HG03025 (cell line): ENCODE measurements at regions not wholly inside any gene's neighbourhood (a gene's known extent, or its start where the extent isn't known, plus 50 kb on each side); places are given as distances from the start of the nearest gene placed in this dataset.

Experiments
- ATAC-seq: cut with Tn5 transposase; IDR thresholded peaks from one replicate; pipeline ENCODE4 v1.9.1; 2021; ENCODE audit warnings: mild to moderate bottlenecking, moderate library complexity; ENCODE audit not compliant: unreplicated experiment, low FRiP score

DNA sequence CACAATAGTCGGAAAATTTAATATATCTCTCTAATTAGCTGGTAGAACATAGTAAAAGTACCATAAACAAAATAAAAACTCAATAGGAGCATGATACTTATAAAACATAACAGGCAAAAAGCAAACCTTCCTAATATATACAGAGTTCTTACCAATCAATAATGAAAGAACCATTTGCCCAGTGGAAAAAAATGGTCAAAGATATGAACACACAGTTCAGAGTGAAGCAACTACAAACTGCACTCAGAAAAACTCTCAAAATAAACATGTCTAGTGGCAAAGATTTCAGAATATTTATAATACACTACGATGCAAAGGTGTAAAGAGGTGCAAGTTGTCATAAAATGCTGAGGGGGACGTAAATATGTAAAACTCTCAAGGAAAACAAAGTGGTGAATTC lies 576.2 kb upstream of the CTNND2 start:
- ATAC-seq = no peak

DNA sequence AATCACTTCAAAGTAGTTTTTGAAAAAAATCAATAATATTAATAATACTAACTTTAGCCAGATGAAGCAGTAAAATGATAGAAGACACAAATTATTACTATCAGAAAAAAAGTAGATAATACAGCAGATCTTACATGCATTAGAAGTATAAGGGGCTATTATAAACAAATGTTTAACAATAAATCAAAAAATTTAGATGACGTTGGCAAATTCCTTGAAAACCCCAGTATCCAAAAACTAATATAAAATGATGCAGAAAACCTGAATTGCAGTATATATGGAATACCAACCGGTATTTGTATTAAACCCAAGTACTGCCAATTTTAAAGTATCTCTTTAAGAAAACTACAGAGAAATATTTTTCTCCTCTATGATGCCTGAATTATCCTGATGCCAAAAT lies 573.3 kb upstream of the CTNND2 start:
- no peak for ATAC-seq

DNA sequence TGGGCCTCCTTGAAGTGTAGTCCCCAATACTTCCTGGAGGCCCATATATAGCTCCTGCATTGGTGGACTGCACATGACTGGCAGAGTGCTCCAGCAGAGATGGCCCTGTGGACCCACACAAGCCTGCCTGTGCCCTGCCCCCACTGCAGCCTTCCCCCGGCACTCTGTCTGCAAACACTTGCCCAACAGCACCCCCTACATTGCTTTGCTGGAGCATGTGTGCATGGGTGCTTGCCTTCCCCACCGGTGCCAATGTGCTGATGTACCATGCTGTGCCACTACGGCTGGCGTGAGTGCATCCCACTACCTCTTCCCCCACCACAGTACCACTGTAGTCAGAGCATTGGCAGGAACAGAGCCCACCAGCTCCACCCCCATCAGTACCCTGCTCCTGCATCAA lies 563.6 kb upstream of the CTNND2 start:
- no peak for ATAC-seq

DNA sequence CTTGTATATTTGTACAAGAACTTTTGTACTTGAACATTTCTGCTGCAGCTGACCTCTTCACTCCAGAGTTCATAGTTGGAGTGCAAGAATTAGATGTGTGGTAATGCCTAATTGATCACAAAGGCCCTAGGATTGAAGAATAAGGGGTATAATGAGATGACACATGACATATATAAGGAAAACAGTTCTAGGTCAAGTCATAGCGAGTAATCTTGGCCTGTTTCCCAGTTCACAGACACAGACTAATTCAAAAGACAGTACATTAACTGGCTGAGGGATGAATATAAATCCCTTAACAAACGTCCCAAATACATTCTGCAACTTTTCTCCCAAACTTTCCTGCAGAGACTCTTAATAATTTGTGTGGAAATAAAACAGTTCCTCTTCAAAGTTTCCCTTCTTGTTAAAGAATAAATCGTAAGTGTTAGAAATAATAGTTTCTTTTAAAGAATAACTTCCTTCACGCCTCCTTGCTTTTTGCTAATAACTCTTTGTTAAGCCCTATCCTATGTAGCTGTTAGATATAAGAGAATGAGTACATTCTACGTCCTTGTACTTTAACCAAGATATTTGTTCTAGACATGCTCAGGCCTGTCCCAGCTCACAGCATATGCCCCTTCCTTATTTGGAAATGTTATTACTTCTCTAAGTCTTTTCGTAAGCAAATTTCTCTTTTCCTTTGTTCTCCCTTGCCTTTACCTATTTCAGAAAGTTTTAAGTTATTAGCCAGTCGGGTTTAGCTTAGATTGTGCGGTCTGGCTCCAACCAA lies 556.4 kb upstream of the CTNND2 start:
- no peak for ATAC-seq

DNA sequence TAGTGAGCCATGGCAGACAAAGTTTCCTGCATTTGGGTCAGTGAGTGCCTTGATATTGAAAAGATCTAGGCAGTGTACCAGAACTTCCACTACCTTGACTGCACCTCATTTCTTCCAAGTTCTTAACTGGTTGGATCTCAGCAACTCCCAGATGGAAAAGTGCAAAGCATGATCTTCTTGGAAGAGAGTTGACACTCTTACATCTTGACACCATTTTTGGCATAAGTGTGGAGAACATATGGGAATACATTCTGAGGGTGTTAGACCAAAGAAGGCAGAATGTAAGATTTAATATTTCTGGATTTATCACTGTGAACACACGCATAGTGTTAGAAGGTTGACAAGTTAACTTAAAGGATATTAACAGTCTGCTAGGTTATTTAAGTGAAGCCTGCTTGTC lies 555.1 kb upstream of the CTNND2 start:
- no peak for ATAC-seq

DNA sequence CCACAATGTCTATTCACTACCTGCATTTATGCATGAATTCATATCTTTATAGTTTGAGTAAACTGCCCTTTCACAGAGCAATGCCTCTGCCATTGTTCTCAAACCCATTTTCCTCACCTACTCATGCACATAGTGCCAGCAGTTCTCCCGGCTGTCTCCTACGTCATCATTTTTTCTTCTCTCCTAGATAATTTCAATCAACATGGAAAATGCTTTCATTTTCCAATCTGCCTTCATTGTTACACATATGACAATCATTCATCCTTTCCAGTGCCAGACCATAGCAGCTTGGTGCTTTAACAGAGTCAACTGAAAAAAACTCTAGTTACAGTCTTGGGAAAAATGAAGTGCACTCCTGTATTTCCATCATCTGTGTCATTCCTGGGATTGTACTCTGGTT lies 514.8 kb upstream of the CTNND2 start:
- no peak for ATAC-seq

DNA sequence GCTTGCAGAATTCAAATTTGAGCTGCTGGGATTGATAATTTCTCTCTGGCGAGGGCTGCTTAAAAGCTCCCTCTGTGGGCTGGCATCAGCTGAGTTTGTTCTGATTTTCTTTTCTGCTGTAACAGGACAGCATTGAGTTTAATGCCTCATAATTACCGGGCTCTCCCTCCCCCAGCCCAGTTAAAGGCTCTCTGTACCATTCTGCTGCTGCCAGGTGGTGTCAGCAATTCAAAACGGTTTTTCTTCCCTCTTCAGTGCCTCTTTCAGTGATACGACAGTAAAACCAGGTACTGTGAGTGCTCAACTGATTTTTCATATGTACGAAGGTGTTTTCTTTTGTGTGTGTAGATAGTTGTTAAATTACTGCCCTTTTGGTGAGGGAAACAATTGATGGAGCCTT lies 509.3 kb upstream of the CTNND2 start:
- ATAC-seq = no peak

DNA sequence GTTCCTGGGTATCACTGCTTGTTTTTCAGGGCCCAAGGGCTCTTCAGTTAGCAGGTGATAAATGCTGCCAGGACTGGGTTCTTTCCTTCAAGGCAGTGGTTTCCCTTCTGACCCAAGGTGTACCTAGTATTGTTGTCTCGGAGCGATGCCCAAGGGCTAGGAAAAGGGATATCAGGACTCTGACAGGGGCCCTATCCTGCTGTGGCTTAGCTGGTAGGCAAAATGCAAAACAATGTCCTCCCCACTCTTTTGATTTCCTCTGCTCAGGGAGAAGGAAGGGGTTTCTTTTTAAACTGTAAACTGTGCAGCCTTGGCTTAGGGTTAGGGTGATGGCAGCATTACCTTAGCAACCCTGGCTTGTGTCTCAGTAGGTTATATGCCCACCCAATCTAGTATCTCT lies 508.8 kb upstream of the CTNND2 start:
- ATAC-seq = no peak

DNA sequence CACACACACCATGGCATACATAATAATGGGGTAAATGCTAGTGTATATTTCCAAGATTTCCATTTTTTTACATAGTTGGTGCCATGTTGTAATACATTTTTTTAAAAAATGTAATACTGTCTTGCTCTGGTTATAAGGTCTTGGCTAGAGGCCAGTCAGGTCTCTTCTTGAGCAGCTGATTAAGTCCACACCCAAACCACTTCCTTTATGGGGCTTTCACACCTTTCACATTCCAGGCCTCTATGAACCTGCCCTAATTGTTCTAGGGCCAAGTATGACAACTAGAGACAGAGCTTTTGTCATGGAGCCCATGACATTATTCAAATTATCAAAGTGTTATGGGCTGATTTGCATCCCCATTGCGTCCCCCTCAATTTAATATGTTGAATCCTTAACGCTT lies 495.6 kb upstream of the CTNND2 start:
- no peak for ATAC-seq

DNA sequence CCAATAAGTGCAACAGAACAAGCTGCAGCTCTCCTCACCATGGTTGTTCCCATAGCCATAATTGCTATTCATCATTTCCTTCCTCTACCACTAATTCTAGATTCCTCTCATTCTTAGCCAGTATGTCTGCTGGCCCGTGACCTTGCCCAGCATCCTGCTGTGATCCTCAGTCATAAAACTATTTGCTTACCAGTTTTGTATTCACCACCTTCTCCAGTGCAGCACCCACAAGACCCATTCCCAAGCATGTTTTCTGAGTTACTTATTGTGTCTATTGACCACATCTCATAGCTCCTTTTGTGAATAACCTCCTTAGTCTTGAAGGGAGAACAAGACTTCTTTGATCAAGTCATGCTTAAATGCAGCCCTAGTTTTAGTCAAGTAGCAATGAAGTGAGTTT lies 488.0 kb upstream of the CTNND2 start:
- ATAC-seq = no peak

DNA sequence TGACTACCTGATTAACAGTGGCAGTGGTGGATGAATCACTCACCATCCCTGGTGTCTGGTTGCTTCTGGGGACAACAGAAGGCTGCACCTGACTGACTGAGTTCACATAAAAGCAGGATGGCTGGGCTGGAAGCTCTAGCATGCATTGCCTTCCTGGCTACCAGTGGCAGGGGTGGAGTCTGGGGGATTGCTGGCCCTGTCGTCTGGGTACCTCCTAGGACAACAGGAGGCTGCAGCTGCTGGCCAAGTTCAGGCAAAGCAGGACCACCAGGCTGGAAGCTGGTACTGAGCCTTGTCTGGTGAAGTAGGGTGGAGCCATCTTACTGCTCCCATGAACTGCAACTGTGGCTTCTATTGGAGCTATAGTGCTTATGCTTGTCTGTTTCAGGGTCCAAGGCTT lies 480.8 kb upstream of the CTNND2 start:
- ATAC-seq = no peak

DNA sequence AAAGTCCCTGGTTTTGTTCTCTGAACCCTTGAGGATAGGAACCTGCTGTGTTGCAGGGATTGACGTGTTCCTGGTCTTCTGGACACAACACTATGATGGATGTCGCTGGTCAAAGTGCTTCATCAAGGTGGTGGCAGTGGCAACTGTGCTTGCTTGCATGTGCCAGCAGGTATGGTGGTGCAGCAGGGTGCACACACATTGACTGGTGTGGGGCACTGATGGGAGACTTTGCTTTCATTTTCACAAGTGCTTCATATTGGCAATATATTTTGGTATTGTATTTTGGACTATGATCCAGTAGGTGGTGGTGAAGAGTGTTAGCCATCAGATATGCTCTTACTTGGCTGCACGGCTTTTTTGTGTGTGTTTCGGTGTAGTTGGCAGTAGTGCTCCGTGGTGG lies 479.8 kb upstream of the CTNND2 start:
- no peak for ATAC-seq

DNA sequence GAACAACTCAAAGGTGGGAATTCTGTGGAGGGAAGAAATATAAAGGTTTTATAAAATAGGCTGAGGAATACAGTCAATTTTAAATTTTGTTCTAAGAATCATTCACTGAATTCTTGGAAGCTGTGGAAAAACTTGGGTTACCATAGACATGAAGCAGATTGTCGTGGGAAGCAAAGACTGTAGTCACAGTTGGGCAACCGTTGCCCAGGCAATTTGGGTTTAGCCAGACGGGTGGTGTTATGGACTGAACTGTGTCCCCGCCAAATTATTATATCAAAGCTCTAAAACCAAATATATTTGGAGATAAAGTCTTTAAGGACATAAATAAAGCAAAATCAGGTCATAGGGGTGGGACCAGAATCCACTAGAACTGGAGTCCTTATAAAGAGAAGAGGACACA lies 463.7 kb upstream of the CTNND2 start:
- no peak for ATAC-seq

DNA sequence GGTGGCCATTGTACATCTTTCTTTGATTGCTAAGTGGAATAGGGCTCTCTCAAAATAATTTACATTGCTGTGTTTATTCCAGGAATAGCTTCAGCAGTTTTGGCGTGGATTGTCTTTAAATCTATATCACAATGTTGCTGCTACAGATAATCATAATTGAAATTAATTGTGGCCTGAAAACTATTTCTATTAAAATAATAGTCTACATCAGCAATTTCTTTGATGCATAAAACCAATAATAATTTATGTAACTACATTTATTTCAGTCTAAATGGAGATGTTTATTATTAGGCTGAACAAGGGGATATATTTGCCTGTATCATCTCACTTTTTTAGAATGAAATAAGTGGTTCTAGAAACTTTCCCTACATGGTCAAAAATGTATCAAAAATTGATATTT lies 456.0 kb upstream of the CTNND2 start:
- ATAC-seq = no peak

DNA sequence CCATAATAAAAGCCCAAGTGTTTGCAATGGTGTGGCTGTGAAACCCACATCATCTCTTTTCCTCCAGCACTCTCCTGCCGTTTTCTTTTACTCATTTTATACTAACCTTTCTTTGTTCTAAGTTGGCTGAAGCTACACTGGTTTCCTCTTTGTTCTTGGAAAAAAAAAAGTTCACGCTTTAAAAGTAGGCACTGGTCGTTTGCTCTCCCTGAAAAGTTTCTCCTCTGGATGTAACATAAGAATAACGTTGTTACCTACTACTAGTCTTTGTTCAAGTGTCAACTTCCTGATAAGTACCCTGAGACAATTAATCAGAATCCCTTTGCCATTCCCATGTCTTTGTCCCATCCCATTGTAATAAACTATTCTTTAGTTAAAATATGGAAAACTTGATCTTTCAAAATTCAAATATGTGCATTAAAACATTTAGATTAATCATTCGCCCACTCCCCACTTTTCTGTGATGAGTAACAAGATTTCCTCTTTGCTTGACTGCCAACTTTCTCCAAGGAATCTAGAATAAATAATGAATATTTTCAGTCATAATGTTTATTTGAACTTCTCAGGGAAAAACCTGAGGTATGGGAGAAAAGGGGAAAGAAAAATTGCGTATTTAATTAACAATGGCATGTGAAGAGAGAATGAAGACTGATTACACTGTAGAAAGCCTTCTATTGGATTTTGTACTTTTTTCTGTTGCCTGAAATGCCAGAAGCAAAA lies 454.3 kb upstream of the CTNND2 start:
- ATAC-seq = no peak

DNA sequence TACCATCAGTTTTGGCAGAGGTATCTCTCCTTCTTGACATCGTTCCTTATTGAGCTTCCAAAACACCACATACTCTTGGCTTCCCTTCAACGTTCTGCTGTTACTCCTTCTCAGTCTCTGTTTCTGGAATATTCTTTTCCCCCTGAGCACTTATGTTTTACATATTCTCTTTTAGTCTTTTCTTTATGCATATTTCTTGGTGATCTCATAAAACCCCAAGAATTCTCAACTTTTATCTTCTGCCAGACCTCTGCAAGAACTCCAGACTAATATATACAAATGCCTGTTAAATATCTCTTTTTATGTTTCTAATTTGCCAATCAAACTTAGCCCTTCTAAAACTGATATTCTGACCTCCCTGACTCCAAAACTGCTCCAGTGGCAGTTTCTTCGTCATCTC lies 453.4 kb upstream of the CTNND2 start:
- ATAC-seq = no peak

DNA sequence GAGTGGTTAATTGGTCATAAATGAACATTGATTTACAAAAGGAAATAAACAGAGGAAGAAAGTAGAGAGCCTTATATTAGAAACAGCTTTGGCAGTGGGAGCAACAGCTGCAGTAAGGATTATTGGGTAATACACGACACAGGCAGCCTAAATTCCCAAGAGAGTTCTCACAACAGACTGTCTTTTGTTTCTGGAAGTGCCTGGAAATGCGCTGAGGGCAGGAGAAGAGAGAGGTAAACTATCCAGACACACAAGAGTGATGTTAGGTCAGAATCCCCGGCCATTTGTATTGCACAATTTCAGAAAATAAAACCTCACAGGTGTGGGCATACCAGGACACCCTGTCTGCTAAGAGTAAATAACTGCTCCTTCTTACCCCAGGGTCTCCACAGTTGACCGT lies 450.4 kb upstream of the CTNND2 start:
- no peak for ATAC-seq

DNA sequence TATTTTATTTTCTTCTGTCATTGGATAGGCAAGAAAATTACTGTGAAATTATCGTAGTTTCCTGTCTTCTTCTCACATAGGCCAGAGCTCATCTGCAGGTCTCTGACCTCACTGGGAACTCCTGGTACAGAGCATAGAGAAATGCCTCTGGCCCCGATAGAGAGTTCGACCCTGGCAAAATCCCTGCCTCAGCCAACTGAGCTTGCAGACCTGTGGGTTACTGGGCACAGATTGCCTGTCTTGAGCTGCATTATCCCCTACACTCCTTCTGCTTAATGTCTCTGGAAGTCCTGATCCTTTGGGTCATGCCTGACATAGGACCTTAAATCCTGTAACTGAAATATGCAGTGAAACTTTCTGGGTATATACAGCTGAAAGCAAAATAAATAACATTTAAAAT lies 439.3 kb upstream of the CTNND2 start:
- no peak for ATAC-seq

DNA sequence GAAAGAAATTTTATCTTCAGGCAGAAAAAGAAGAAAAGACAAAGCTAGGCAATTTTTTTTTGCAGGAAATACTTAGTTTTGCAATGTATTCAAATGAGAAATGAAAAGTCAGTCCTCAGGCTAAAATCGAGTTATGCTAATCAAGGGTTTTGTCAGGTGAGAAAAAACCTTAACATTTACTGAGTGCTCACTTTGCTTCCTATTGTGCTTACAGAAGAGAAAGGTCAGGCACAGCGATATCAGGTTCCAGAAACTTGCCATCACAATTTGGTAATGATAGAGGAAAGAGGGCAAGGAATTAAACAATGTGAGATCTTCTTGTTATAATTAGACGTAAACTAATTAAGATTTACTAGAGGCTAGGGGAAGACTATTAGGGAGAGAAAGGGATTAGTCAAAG lies 431.7 kb upstream of the CTNND2 start:
- ATAC-seq = no peak

DNA sequence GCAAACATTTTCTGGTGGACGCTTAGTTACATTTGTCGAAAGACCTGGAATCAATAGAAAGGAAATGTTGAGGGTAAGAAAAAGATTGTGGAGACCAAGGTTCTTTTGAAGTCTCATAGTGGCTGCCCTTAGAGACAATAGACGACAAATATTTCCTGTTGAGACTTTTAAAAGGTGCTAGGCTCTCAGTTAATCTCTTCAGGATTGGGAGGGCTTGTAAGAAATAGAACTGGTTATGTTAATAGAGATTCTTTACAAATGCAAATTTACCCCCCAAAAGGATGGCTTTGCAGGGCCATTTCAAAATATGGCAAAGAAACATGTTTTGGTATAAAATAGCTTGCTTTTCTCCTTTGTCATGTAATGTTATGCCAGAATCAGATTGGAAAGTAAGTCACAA lies 428.2 kb upstream of the CTNND2 start:
- ATAC-seq = no peak

DNA sequence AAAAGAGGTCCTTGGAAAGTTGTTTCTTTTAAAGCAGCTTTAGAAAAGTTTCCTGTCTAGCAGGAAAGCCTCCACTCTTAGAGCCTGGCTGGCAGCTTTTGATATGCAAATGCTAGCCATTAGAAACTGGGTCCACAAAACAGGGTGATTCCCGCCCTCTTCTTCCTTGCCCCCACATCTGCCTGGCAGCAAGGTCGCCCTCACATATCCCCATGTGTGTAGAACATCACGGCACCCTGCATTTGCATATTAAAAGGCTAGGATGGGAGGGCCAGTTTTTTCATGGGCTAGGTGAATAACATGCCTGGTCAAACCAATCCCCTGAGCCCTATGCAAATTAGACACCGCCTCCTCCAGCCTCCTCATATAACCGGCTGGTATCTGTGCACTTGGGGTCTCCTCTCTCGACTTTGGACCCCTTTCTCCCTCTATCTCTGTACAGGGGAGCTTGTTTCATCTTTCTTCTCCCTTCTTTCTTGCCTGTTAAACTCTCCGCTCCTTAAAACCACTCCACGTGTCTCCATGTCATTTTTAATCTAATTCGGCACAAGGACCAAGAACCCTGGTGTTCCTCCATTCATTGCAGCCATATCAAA lies 426.8 kb upstream of the CTNND2 start:
- ATAC-seq = no peak

DNA sequence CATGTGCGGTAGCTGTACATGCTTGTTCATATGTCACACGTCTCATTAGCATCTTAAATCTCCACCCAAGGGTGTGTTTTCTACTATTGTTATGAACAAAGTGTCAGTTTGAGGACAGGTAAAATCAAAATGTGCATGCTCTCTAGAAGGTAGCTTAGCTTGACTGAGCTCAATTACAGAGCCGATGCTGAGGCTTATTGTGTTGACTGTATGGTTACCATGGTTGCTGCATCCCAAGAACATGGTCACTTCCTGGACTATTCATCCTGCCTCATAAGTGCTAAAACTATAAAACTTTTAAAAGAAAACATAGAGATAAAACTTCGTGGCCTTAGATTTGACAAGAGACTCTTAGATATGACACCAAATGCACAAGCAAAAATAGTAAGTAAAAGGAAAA lies 426.1 kb upstream of the CTNND2 start:
- no peak for ATAC-seq
